Activated naive CD4-positive, alpha-beta T cell treated with anti-CD3 and anti-CD28 coated beads for 36 hours (primary cell): ENCODE measurements at regions not wholly inside any gene's neighbourhood (a gene's known extent, or its start where the extent isn't known, plus 50 kb on each side); places are given as distances from the start of the nearest gene placed in this dataset.

Experiments used
- CTCF ChIA-PET: fragments of 350-600 bp; sonication (Branson Sonifier 250); formaldehyde crosslinking; loops from one replicate; lab custom pipeline; 2021; ENCODE audit warnings: antibody characterized with exemption; lab: Charles Lee
- DNase-seq: peaks from one replicate; pipeline ENCODE4 v3.0.0-alpha.2; 2020
- H3K27ac Mint-ChIP-seq: one replicate; pipeline ENCODE4 v1.8.0; 2021; ENCODE audit warnings: mild to moderate bottlenecking, mixed read lengths
- H3K27me3 Mint-ChIP-seq: one replicate; pipeline ENCODE4 v1.8.0; 2021; ENCODE audit warnings: low read depth, mixed read lengths
- H3K36me3 Mint-ChIP-seq: one replicate; pipeline ENCODE4 v1.8.0; 2021; ENCODE audit warnings: low read depth, mixed read lengths
- H3K4me1 Mint-ChIP-seq: one replicate; pipeline ENCODE4 v1.8.0; 2021; ENCODE audit warnings: low read depth, mixed read lengths
- H3K4me3 Mint-ChIP-seq: one replicate; pipeline ENCODE4 v1.8.0; 2021; ENCODE audit warnings: mild to moderate bottlenecking, moderate library complexity, mixed read lengths
- H3K9me3 Mint-ChIP-seq: one replicate; pipeline ENCODE4 v1.8.0; 2021; ENCODE audit warnings: mixed read lengths
- intact Hi-C: fragments of 100-400 bp; cut with micrococcal nuclease; formaldehyde crosslinking; loops from one replicate; pipeline ENCODE4 v1.15.1; 2023

- CTCF ChIA-PET, result interaction anchor here (0.7 to 1.7 kb wide), 3 partner anchors 10 to 210 kb away, joined by 4 to 7 read pairs (median 4); no protein-coding TSS in a partner anchor
- H3K4me3 Mint-ChIP-seq, result no peak overlapping the region
- H3K36me3 Mint-ChIP-seq, result no peaks in the 10 kb centered on the region
- DNase-seq, result no peak
- peaks cover 4% of the 10 kb centered on the region for H3K27me3 Mint-ChIP-seq
- no peaks in the 10 kb centered on the region for H3K4me1 Mint-ChIP-seq
- intact Hi-C loops, result loop anchor here (1.0 to 2.0 kb wide), 2 partner anchors 133 to 208 kb away; no protein-coding TSS in a partner anchor
- no peak overlapping the region for H3K27ac Mint-ChIP-seq
- no peaks in the 10 kb centered on the region for H3K9me3 Mint-ChIP-seq
Measured at GRCh38 chr10:91043173-91043910, 122.5 kb upstream of the ANKRD1 start.

- H3K27me3 Mint-ChIP-seq, result peaks cover 4% of the 10 kb centered on the region
- no peaks in the 10 kb centered on the region for H3K36me3 Mint-ChIP-seq
- no peak for DNase-seq
- H3K4me1 Mint-ChIP-seq, result no peaks in the 10 kb centered on the region
- no peak overlapping the region for H3K4me3 Mint-ChIP-seq
- intact Hi-C loops, result no loop called here
- H3K27ac Mint-ChIP-seq, result no peak overlapping the region
- no peaks in the 10 kb centered on the region for H3K9me3 Mint-ChIP-seq
- CTCF ChIA-PET, result no interaction called here
Measured at GRCh38 chr10:91046869-91047268, 126.0 kb upstream of the ANKRD1 start.

- intact Hi-C loops, result no loop called here
- CTCF ChIA-PET, result no interaction called here
- H3K9me3 Mint-ChIP-seq, result no peaks in the 10 kb centered on the region
- H3K27me3 Mint-ChIP-seq, result peaks cover 4% of the 10 kb centered on the region
- H3K36me3 Mint-ChIP-seq, result no peaks in the 10 kb centered on the region
- no peak for DNase-seq
- H3K4me3 Mint-ChIP-seq, result no peak overlapping the region
- H3K27ac Mint-ChIP-seq, result no peak overlapping the region
- H3K4me1 Mint-ChIP-seq, result no peaks in the 10 kb centered on the region
Measured at GRCh38 chr10:91048380-91048779, 127.5 kb upstream of the ANKRD1 start.

DNA sequence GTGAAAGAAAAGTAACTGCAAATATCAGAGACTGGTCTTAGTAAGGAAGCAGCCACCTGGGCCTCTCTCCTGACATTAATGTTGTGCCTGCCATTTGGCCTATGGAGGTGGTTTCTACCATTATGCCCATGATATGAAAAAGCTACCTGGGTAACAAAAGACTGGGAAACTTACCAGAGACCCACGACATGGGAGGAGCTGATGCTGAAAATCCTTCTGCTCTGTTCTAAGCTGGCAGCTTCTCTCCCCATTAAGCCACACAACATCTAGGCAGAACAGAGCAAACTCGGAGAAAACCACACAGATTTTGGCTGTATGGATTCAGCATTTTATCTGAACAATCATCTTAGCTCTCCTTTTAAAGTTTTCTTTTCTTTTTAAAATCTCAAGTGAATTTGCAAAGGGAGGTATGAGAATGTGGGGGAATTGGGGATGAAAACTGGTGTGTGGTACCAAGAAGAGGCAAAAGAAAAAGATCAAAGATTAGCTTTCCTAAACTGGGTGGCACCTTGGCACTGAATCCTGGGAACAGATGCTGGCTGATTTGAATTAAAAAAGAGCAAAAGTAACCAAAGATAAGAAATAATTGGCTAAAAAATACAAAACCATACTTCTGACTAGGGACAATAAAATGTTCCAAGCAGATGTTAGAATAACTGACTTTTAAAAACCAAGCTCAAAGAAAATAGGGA, 128.6 kb upstream of the ANKRD1 start:
- H3K27ac Mint-ChIP-seq, result no peak overlapping the region
- no peaks in the 10 kb centered on the region for H3K36me3 Mint-ChIP-seq
- peaks cover 4% of the 10 kb centered on the region for H3K27me3 Mint-ChIP-seq
- intact Hi-C loops, result loop anchor here (1.0 kb wide), 1 partner anchor 10 kb away; no protein-coding TSS in a partner anchor
- DNase-seq, result no peak
- H3K9me3 Mint-ChIP-seq, result no peaks in the 10 kb centered on the region
- CTCF ChIA-PET, result no interaction called here
- no peak overlapping the region for H3K4me3 Mint-ChIP-seq
- H3K4me1 Mint-ChIP-seq, result no peaks in the 10 kb centered on the region

- intact Hi-C loops, result loop anchor here (1.0 kb wide), 1 partner anchor 11 kb away; no protein-coding TSS in a partner anchor
- no peaks in the 10 kb centered on the region for H3K9me3 Mint-ChIP-seq
- H3K36me3 Mint-ChIP-seq, result no peaks in the 10 kb centered on the region
- H3K27me3 Mint-ChIP-seq, result peaks cover 4% of the 10 kb centered on the region
- CTCF ChIA-PET, result no interaction called here
- DNase-seq, result no peak
- H3K4me3 Mint-ChIP-seq, result no peak overlapping the region
- H3K27ac Mint-ChIP-seq, result no peak overlapping the region
- no peaks in the 10 kb centered on the region for H3K4me1 Mint-ChIP-seq
Measured at GRCh38 chr10:91049988-91050360, 129.1 kb upstream of the ANKRD1 start.

DNA sequence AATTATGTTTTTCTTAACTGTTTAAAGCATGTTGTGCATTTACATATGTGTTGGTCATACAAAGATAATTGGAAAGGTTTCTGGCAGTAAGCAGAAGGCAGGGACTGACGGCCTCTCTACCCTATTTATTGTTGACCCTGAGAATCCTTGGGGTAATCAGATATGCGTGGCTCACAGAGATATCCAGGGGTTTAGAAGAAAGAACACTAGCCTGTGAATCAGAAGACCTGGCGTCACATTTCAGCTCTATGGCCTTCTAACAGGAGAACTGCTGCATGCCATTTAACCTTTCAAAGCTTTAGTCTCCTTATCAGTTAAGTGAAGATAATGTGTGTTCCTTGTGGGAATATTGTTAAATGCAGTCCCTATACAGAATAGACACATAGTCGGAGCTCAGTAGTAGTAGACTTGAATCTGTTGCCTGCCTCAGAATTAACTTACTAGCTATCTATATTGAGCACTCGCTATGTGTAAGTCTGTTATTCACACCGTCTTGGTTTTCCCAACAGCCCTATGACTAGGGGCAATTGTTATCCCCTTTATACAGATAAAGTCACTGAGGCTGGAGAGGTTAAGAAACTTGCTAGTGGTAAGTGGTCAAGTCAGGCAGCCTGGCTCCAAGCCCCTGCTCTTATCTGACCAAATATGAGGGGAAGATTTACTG, 129.6 kb upstream of the ANKRD1 start:
- CTCF ChIA-PET, result no interaction called here

DNA sequence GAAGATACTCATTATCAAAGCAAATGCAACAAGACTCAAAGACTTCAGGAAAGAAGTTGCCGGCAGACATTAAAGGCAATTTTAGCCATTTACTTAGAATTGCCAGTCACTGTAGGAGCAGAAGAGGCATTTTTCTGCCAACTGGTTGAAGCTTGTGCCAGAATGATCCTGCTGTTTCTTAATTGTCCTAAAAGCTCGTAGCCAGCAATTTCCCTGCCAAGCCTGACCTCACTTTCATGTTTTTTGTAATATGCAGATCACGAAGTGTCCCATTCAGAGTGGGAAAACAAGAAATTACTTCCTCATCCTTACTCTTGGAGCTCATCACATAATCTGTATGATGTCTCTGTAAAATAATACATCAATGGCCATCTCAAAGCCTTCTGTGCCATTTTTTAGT, 130.9 kb upstream of the ANKRD1 start:
- Mint-ChIP-seq H3K27ac (no peak overlapping the region), H3K36me3 (no peaks in the 10 kb centered on the region), H3K4me3 (no peak overlapping the region), H3K27me3 (no peaks in the 10 kb centered on the region), H3K4me1 (no peaks in the 10 kb centered on the region), H3K9me3 (no peaks in the 10 kb centered on the region)
- CTCF ChIA-PET, result interaction anchor here (1.0 to 1.1 kb wide), 2 partner anchors 75 to 140 kb away, joined by 3 read pairs; no protein-coding TSS in a partner anchor
- DNase-seq, result no peak
- intact Hi-C loops, result no loop called here

More for the DNA sequence above, 129.6 kb upstream of the ANKRD1 start:
- Mint-ChIP-seq H3K4me1 (no peaks in the 10 kb centered on the region), H3K36me3 (no peaks in the 10 kb centered on the region), H3K4me3 (no peak overlapping the region), H3K27ac (no peak overlapping the region), H3K9me3 (no peaks in the 10 kb centered on the region), H3K27me3 (peaks cover 4% of the 10 kb centered on the region)
- intact Hi-C loops, result no loop called here
- no peak for DNase-seq

DNA sequence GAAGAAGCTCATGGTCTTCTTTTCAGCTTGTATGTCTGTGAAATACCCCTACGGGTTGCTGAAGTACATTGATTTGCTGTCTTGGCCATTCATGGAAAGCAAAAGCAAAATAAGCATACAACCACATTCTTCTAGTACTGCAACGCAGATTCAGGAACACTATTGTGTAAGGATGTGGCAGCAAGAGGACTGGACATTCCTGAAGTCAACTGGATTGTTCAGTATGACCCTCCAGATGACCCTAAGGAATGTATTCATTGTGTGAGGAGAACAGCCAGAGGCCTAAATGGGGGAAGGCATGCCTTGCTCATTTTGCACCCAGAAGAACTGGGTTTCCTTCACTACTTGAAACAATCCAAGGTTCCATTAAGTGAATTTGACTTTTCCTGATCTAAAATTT, 133.4 kb upstream of the ANKRD1 start:
- H3K4me3 Mint-ChIP-seq, result no peak overlapping the region
- H3K4me1 Mint-ChIP-seq, result no peaks in the 10 kb centered on the region
- H3K36me3 Mint-ChIP-seq, result no peaks in the 10 kb centered on the region
- no peak for DNase-seq
- intact Hi-C loops, result no loop called here
- no peaks in the 10 kb centered on the region for H3K27me3 Mint-ChIP-seq
- H3K9me3 Mint-ChIP-seq, result no peaks in the 10 kb centered on the region
- CTCF ChIA-PET, result interaction anchor here (1.8 kb wide), 1 partner anchor 11 kb away, joined by 4 read pairs; no protein-coding TSS in a partner anchor
- no peak overlapping the region for H3K27ac Mint-ChIP-seq

DNA sequence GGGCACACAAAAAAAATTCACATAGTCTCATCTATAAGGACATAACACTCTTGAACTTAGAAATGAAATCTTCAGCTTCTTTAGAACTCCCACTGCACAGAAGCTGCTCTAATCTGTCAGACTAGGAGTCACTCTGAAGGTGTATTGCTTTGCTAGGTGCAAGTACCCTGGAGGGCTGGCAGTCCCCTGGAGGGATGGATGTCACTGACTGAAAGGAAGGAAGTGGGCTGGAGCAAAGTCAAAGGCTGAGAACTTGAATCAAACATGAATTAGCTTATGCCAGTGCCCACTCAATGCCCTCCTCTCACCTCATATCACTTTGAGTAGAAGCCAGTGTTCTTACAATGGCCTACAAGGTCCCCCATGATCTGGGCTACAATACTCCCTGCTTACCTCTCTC, 140.3 kb upstream of the ANKRD1 start:
- H3K27ac Mint-ChIP-seq, result no peak overlapping the region
- CTCF ChIA-PET, result no interaction called here
- intact Hi-C loops, result no loop called here
- H3K36me3 Mint-ChIP-seq, result no peaks in the 10 kb centered on the region
- no peaks in the 10 kb centered on the region for H3K4me1 Mint-ChIP-seq
- H3K4me3 Mint-ChIP-seq, result no peak overlapping the region
- H3K9me3 Mint-ChIP-seq, result no peaks in the 10 kb centered on the region
- no peaks in the 10 kb centered on the region for H3K27me3 Mint-ChIP-seq
- no peak for DNase-seq

- Mint-ChIP-seq H3K4me3 (no peak overlapping the region), H3K4me1 (no peaks in the 10 kb centered on the region), H3K9me3 (no peaks in the 10 kb centered on the region), H3K27ac (no peak overlapping the region), H3K36me3 (no peaks in the 10 kb centered on the region), H3K27me3 (no peaks in the 10 kb centered on the region)
- intact Hi-C loops, result no loop called here
- CTCF ChIA-PET, result no interaction called here
- DNase-seq, result no peak
Measured at GRCh38 chr10:91061608-91062007, 140.7 kb upstream of the ANKRD1 start.

- Mint-ChIP-seq H3K27ac (no peak overlapping the region), H3K4me3 (no peak overlapping the region), H3K27me3 (peaks cover under 1% of the 10 kb centered on the region), H3K36me3 (no peaks in the 10 kb centered on the region), H3K9me3 (no peaks in the 10 kb centered on the region), H3K4me1 (no peaks in the 10 kb centered on the region)
- CTCF ChIA-PET, result no interaction called here
- no peak for DNase-seq
- intact Hi-C loops, result no loop called here
Measured at GRCh38 chr10:91062091-91062490, 141.2 kb upstream of the ANKRD1 start.

GRCh38 chr10:91071786-91072185, 148.7 kb upstream of the PCGF5 start:
- intact Hi-C loops, result no loop called here
- CTCF ChIA-PET, result no interaction called here
- H3K27ac Mint-ChIP-seq, result no peak overlapping the region
- DNase-seq, result no peak
- H3K36me3 Mint-ChIP-seq, result no peaks in the 10 kb centered on the region
- H3K27me3 Mint-ChIP-seq, result peaks cover 4% of the 10 kb centered on the region
- H3K4me1 Mint-ChIP-seq, result no peaks in the 10 kb centered on the region
- H3K4me3 Mint-ChIP-seq, result no peak overlapping the region
- no peaks in the 10 kb centered on the region for H3K9me3 Mint-ChIP-seq
